Stimulated activated naive CD8-positive, alpha-beta T cell treated with anti-CD3 and anti-CD28 coated beads, Interleukin-15, Interleukin-2, amounts not matched to agents 100 ng/mL and 50 ng/mL, for 24 hours (primary cell): ENCODE measurements at regions not wholly inside any gene's neighbourhood (a gene's known extent, or its start where the extent isn't known, plus 50 kb on each side); places are given as distances from the start of the nearest gene placed in this dataset.

ENCODE experiments used
- H3K27ac Mint-ChIP-seq: one replicate; pipeline ENCODE4 v1.8.0; 2021; ENCODE audit warnings: mild to moderate bottlenecking, mixed read lengths
- H3K27me3 Mint-ChIP-seq: one replicate; pipeline ENCODE4 v1.8.0; 2021; ENCODE audit warnings: mixed read lengths
- H3K36me3 Mint-ChIP-seq: one replicate; pipeline ENCODE4 v1.8.0; 2021; ENCODE audit warnings: low read depth, mixed read lengths
- H3K4me1 Mint-ChIP-seq: one replicate; pipeline ENCODE4 v1.8.0; 2021; ENCODE audit warnings: low read depth, mixed read lengths
- H3K4me3 Mint-ChIP-seq: one replicate; pipeline ENCODE4 v1.8.0; 2021; ENCODE audit warnings: mild to moderate bottlenecking, mixed read lengths
- H3K9me3 Mint-ChIP-seq: one replicate; pipeline ENCODE4 v1.8.0; 2021; ENCODE audit warnings: mixed read lengths

DNA sequence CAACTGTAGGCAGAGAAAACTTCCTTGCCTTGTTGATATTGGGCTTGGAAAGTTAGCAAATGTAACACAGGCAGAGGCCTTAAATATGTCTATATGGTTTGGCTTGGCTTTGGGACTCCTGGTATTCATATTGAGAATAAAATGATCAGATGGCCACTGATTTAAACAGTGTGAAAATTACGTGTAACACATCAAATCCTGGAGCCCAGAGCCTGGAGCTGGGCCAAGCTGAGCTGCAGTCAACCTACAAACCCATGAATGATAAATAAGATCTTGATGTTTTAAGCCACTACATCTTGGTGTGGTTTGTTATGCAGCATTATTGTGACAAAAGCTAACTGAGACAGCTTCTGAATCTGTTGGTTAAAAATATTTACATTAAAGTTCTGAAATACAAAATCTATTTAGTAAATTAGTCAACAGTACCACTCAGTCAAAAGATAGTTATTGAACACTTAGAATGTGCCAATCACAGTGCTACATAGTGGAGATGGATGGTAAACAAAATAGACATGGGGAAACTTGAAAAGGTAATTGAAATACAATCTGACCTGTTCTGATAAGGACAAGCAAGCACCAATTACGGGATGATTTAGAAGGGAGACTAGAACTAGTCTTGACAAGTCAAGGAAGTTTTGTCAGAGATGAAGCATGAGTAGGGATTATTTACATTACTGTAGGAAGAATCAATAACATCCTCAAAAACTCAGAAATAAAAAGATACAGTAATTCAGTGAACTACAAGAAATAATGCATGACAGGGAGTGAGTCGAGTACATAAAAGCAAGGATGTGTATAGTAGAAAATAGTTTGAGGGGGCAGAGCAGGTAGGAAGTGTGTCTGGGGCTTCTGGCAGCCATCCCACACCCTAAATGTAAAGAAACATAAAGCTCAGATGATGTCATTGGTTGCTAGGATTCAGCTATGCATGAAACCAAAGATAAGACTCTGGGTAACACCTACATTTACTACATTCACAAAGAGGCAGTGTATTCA is 157.7 kb downstream of the HNMT start:
- Mint-ChIP-seq H3K27me3 (no peaks in the 10 kb centered on the region), H3K4me3 (no peak overlapping the region), H3K4me1 (no peaks in the 10 kb centered on the region), H3K27ac (no peak overlapping the region), H3K9me3 (no peaks in the 10 kb centered on the region), H3K36me3 (no peaks in the 10 kb centered on the region)

DNA sequence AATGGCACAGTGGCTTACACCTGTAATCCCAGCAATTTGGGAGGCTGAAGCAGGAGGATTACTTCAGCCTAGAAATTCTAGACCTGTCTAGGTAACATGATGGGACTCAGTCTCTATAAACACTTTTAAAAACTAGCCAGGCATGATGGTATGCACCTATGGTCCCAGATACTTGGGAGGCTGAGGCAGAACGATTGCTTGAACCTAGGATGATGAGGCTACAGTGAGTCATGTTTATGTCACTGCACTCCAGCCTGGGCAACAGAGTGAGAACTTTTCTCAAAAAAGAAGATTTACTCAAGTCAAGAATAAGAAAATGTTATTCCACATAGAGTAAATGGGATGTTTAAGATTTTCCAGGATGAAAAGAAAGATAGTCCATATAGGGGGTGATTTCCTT is 158.6 kb downstream of the HNMT start:
- no peaks in the 10 kb centered on the region for H3K9me3 Mint-ChIP-seq
- no peaks in the 10 kb centered on the region for H3K36me3 Mint-ChIP-seq
- no peak overlapping the region for H3K27ac Mint-ChIP-seq
- H3K4me3 Mint-ChIP-seq: no peak overlapping the region
- H3K27me3 Mint-ChIP-seq: no peaks in the 10 kb centered on the region
- H3K4me1 Mint-ChIP-seq: no peaks in the 10 kb centered on the region

DNA sequence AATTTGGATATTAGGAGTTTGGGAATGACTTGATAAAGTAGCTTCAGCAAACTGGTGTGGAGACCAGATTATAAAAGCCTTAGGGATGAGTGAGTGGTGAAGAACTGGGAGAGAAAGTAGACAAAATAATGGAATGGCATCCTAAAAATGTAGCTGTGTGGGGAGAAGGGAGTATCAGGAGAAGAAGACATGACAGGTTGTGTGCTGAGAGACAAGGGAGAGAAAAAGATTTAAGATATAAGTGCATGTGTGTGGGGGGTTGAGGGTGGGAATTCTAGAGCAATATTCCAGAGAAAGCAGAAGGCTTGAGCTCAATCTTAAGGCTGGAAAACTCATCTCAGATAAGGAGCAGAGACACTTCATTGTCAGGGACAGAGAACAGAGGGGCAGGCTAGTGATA is 159.5 kb downstream of the HNMT start:
- no peaks in the 10 kb centered on the region for H3K4me1 Mint-ChIP-seq
- H3K27me3 Mint-ChIP-seq: no peaks in the 10 kb centered on the region
- no peak overlapping the region for H3K27ac Mint-ChIP-seq
- no peaks in the 10 kb centered on the region for H3K36me3 Mint-ChIP-seq
- H3K4me3 Mint-ChIP-seq: no peak overlapping the region
- no peaks in the 10 kb centered on the region for H3K9me3 Mint-ChIP-seq

DNA sequence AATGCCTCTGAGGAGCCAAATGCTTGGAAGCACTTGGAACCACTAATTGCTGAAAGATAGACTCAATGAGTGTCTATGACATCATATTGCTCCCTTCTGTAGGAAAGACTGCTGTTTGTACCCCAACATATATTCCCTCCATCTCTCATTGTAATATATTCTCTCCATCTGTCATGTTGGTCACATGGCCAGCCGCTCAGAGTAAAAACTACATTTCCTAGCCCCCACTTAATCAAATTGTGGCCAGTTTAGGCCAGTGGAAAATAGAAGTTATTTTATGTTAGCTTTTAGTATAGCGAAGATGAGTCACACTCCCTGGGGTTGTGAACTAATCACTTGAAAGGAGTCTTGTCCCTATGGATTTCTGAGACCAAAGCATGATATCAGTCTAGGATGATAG is 160.2 kb downstream of the HNMT start:
- Mint-ChIP-seq H3K4me1 (no peaks in the 10 kb centered on the region), H3K27me3 (no peaks in the 10 kb centered on the region), H3K27ac (no peak overlapping the region), H3K4me3 (no peak overlapping the region), H3K36me3 (no peaks in the 10 kb centered on the region), H3K9me3 (peaks cover 3% of the 10 kb centered on the region)

DNA sequence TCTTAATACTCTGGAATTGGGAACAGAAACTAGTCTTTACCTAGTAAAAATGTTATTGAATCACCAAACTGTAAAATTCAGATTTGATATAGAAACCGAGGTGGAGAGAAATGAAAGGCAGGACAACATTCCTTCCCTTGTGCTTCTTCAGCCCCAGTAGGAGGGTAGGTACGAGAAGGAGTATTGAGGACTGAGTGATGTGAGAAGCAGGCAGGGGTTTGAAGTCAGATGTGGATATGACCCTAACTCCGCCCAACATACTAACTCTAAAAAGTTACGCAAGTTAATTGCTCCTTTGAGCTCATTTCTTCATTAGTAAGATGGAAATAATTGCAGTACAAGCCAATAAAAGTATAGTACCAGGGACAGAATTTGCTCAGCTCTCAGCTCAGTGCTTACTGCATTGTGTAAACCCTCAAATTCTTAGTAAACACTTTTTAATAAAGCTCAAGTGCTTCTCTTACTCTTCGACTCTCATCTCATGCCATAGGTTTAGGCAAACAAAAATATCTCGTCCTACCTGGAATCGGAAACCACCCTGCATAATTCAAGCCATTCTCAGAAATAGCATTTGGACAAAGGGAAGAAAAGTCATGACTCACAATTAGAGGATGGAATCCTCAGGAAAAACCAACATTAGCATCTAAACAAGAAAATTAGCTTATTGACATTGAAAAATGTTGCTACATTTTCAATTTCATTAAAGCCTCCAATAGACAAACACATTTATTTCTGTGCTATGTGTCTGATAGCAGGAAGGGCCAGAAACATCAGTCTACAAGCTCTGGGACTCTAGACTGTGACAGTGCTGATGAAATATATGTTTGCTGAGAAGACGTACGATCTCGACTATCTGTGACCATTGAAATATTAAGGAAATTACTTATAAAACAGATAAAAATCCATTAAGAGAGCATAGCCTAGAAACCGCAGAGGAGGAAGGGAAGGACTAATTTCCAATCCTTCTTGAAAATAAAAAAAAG is 161.3 kb downstream of the HNMT start:
- Mint-ChIP-seq H3K4me3 (no peak overlapping the region), H3K4me1 (no peaks in the 10 kb centered on the region), H3K27ac (no peak overlapping the region), H3K36me3 (no peaks in the 10 kb centered on the region), H3K27me3 (no peaks in the 10 kb centered on the region), H3K9me3 (peaks cover 9% of the 10 kb centered on the region)

DNA sequence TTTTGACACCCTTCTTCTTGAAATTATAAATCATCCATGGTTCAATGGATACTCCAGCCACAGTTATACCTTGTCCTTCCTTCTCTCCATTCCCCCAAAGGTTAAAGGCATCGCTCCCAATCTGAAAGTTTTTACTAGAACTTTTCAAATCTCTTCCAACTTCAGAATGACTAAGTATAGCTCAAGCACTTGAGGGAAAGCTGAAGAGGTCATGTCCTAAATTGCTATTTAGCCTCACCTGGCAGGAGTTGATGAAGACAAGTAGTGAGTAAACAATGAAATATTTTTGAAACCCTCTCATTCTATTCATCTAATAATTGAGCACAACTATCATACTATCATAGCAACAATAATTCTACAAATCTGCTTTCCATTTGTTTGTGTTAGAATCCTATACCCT is 167.8 kb downstream of the HNMT start:
- Mint-ChIP-seq H3K27me3 (no peaks in the 10 kb centered on the region), H3K4me3 (no peak overlapping the region), H3K9me3 (peaks cover 9% of the 10 kb centered on the region), H3K27ac (no peak overlapping the region), H3K4me1 (no peaks in the 10 kb centered on the region), H3K36me3 (no peaks in the 10 kb centered on the region)

DNA sequence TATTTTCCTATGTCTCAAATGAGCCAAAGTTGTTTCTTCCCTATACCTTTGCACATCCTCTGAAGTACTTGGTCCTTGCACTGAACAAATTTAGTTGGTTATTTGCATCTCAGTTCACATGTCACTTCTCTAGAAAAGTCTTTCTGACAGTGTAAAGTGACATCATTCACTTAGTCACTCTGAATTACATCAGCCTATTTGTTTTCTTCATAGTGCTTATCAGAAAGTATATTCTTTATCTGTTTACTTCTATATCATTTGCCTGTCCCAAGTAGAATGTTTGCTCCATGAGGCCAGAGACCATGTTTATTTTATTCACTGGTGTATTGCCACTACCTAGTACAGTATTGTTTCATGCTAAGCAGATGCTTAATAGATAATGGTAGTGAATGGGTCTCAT is 173.7 kb downstream of the HNMT start:
- H3K4me1 Mint-ChIP-seq: no peaks in the 10 kb centered on the region
- no peak overlapping the region for H3K4me3 Mint-ChIP-seq
- no peaks in the 10 kb centered on the region for H3K27me3 Mint-ChIP-seq
- H3K9me3 Mint-ChIP-seq: peaks cover 5% of the 10 kb centered on the region
- H3K27ac Mint-ChIP-seq: no peak overlapping the region
- no peaks in the 10 kb centered on the region for H3K36me3 Mint-ChIP-seq

DNA sequence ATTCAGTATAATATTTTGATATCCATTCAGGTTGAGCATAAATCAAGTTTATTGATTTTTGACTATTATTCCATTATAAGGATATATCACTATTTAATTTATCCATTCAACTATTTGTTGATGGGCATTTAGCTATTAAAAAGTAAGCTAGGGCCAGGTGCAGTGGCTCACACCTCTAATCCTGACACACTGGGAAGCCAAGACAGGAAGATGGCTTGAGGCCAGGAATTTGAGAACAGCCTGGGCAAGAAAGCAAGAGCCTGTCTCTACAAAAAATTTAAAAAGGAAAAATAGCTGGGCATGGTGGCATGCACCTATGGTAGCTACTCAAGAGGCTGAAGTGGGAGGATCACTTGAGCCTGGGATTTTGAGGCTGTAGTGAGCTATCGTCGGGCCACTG is 183.5 kb downstream of the HNMT start:
- Mint-ChIP-seq H3K27ac (no peak overlapping the region), H3K27me3 (no peaks in the 10 kb centered on the region), H3K4me1 (no peaks in the 10 kb centered on the region), H3K36me3 (no peaks in the 10 kb centered on the region), H3K9me3 (peaks cover 3% of the 10 kb centered on the region), H3K4me3 (no peak overlapping the region)

DNA sequence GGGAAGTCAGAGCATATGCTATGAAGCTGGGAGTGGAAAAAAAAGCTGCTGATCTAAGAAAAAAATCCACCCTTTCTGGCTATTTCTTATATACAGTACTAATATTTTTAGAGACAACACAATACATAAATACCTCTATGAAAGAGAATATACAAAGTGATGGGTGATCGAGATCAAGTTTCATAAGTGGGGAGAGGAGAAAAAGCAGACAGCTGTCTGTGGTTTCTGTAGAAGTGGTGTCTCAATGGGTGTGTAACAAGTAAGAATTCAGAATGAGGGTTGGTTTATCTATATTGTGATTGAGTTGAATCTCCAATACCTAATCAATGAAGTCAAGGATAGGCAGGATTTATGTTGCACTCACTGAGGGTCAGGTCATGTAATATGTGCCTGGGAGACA is 191.0 kb downstream of the HNMT start:
- Mint-ChIP-seq H3K4me1 (no peaks in the 10 kb centered on the region), H3K9me3 (no peaks in the 10 kb centered on the region), H3K27me3 (no peaks in the 10 kb centered on the region), H3K27ac (no peak overlapping the region), H3K4me3 (no peak overlapping the region), H3K36me3 (no peaks in the 10 kb centered on the region)

DNA sequence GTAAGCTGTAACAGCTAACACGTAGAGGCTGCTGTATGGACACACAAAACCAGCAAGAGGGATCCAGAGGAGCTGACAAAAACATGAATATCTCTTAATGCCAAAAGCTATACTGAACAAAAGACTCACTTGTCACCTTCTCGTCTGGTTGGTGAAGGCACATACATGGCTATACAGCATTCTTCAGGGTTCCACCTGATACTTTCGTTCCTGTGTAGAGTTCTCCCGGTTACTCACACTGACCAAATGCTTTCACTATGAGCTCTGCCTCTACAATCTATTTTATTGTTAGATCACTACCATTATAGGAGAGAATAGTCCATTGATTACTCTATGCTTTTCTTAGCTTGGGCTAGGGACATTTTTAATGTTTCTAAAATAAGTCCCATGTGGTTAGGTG is 193.1 kb downstream of the HNMT start:
- Mint-ChIP-seq H3K36me3 (no peaks in the 10 kb centered on the region), H3K4me1 (no peaks in the 10 kb centered on the region), H3K27me3 (no peaks in the 10 kb centered on the region), H3K4me3 (no peak overlapping the region), H3K27ac (no peak overlapping the region), H3K9me3 (no peaks in the 10 kb centered on the region)

DNA sequence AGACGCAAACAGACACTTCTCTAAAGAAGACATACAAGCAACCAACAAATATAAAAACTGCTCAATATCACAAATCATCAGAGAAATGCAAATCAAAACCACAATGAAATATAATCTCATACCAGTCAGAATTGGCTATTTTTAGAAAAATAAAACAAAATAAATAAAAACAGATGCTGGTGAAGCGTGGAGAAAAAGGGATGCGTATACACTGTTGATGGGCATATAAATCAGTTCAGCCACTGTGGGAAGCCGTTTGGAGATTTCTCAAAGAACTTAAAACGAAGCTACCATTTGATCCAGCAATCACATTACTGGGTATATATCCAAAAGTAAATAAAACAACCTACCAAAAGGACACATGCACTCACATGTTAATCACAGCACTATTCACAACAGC is 206.2 kb downstream of the HNMT start:
- Mint-ChIP-seq H3K27me3 (peaks cover 4% of the 10 kb centered on the region), H3K9me3 (peaks cover 10% of the 10 kb centered on the region), H3K4me1 (no peaks in the 10 kb centered on the region), H3K36me3 (no peaks in the 10 kb centered on the region), H3K27ac (no peak overlapping the region), H3K4me3 (no peak overlapping the region)

DNA sequence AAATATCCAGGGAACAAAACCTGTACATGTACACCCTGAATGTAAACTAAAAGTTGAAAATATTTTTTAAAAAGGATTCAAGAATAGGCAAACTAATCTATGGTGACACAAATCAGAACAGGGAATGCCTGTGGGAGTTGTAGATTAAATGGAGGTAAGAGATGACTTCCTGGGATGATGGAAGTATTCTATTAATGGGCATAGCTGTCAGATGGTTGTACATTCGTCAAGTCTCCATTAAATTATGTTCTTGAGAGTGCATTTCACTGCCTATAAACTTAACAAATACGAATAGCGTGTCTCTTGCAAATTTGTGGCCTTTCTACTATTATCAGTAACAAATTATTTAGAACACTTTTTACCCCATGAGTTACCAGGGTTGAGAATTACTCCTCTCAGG is 207.0 kb downstream of the HNMT start:
- Mint-ChIP-seq H3K9me3 (peaks cover 10% of the 10 kb centered on the region), H3K36me3 (no peaks in the 10 kb centered on the region), H3K27me3 (peaks cover 4% of the 10 kb centered on the region), H3K4me3 (no peak overlapping the region), H3K4me1 (no peaks in the 10 kb centered on the region), H3K27ac (no peak overlapping the region)

DNA sequence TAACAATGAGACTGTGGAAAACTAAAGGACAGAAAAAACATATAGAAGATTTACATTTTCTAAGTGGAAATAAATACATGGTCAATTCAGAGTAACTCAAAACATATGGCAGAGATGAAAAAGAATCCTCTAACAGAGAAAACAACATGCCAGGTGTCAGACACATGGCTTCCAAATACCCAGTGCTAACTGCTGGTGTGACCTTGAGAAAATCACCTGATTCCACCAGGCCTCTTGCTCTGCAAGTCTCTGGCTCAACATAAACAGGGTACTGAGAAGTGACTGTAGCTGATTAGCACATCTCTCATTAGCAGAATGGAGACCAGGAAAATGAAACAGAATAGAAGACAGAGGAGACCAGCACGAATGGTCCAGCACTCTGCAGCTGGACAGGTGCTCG is 210.8 kb downstream of the HNMT start:
- H3K27ac Mint-ChIP-seq: no peak overlapping the region
- H3K27me3 Mint-ChIP-seq: no peaks in the 10 kb centered on the region
- H3K36me3 Mint-ChIP-seq: no peaks in the 10 kb centered on the region
- no peak overlapping the region for H3K4me3 Mint-ChIP-seq
- peaks cover 4% of the 10 kb centered on the region for H3K9me3 Mint-ChIP-seq
- H3K4me1 Mint-ChIP-seq: no peaks in the 10 kb centered on the region

DNA sequence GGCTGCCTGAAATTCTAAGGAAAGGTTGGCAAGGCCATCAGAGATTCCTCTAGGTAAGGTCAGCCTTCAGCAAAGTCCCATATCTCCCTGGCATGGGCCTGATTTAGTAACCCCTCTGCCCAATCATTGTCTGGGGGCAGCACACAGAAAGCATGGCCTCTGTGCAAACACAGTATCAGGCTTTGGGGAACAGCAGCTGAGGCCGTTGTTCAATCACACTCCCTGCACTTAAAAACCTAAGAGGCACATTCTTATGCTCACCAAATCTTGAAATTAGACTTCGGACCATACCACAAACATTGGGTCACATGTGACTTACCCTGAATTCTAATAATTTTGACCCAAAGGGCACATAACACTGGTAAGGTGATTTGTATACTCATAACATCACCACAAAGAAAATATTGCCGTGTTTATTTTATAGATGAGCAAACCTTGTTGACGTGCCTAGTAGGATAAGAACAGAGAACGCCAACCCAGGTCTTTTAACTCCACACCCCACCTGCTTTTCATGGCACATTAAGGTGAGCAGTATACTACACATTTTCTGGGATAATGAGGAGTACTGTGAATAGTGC is 212.7 kb downstream of the HNMT start:
- Mint-ChIP-seq H3K4me1 (no peaks in the 10 kb centered on the region), H3K27ac (no peak overlapping the region), H3K9me3 (peaks cover 4% of the 10 kb centered on the region), H3K27me3 (no peaks in the 10 kb centered on the region), H3K36me3 (no peaks in the 10 kb centered on the region), H3K4me3 (no peak overlapping the region)

DNA sequence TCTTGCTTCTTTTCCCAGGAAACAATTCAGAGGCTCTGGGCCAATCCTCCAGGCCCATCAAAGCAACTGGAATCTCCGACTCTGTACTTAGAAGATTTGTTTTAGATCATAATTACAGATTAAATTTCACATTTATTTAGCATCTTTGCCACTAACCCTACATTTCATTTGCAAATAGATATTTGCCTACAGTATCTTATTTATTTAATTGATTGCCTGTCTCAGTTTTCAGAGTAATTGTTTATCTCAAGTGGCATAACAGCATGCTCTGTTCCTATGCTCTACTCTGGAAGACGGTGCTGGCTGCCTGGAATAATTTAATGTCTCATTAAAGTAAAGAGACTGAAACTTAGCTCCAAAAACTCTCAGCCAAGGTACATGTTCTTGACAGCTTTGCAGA is 213.4 kb downstream of the HNMT start:
- H3K27ac Mint-ChIP-seq: no peak overlapping the region
- no peaks in the 10 kb centered on the region for H3K36me3 Mint-ChIP-seq
- no peak overlapping the region for H3K4me3 Mint-ChIP-seq
- H3K9me3 Mint-ChIP-seq: peaks cover 4% of the 10 kb centered on the region
- H3K27me3 Mint-ChIP-seq: no peaks in the 10 kb centered on the region
- H3K4me1 Mint-ChIP-seq: no peaks in the 10 kb centered on the region
